ENCODE measurements at regions not wholly inside any gene's neighbourhood (a gene's known extent, or its start where the extent isn't known, plus 50 kb on each side); places are given as distances from the start of the nearest gene placed in this dataset.

- Histone ChIP-seq H3K4me1 (ENCODE audit: control insufficient read depth, extremely low read depth, insufficient read depth, low read length) (no peaks in the 10 kb centered on the region), H3K36me3 (ENCODE audit: control insufficient read depth, insufficient read depth, low read length) (no peaks in the 10 kb centered on the region), H3K9me3 (ENCODE audit: control insufficient read depth, insufficient read depth, low read depth, low read length) (no peaks in the 10 kb centered on the region), H3K9ac (ENCODE audit: insufficient read depth, low read length) (no peak overlapping the region), H2AFZ (ENCODE audit: low read length) (no peak overlapping the region), H3K27me3 (ENCODE audit: control insufficient read depth, insufficient read depth, low read length) (peaks cover 7% of the 10 kb centered on the region), H3K4me3 (replicated peaks in 1 of 4; ENCODE audit: control extremely low read depth in 1 of 4, insufficient read depth in 1 of 4, low read depth in 3 of 4, low read length in 4 of 4) (no peak overlapping the region), H3K4me2 (ENCODE audit: extremely low read depth, insufficient read depth, low read length) (no peak overlapping the region), H3K79me2 (ENCODE audit: control insufficient read depth, insufficient read depth, low read length) (no peaks in the 10 kb centered on the region), H4K20me1 (ENCODE audit: control insufficient read depth, extremely low read depth, insufficient read depth, low read length) (no peaks in the 10 kb centered on the region), H3K27ac (ENCODE audit: insufficient read depth, low read length) (no peak overlapping the region)
- no peak for DNase-seq (ENCODE audit: low read depth in 2 of 2)
- TF ChIP-seq EZH2 (IDR thresholded peaks at IDR 0.05; ENCODE audit: low read length, missing control alignments) = no peak
- TF ChIP-seq CTCF (conservative IDR thresholded peaks at IDR 0.05 in 1 of 2, IDR thresholded peaks at IDR 0.05 in 1 of 2; ENCODE audit: low read depth in 1 of 2, low read length in 2 of 2) = no peak
Observed at GRCh38 chr15:69601711-69602504, 149.3 kb downstream of the RPLP1 start.

- Histone ChIP-seq H4K20me1 (ENCODE audit: control insufficient read depth, extremely low read depth, insufficient read depth, low read length) (no peaks in the 10 kb centered on the region), H2AFZ (ENCODE audit: low read length) (no peak overlapping the region), H3K36me3 (ENCODE audit: control insufficient read depth, insufficient read depth, low read length) (no peaks in the 10 kb centered on the region), H3K4me3 (replicated peaks in 1 of 4; ENCODE audit: control extremely low read depth in 1 of 4, insufficient read depth in 1 of 4, low read depth in 3 of 4, low read length in 4 of 4) (no peak overlapping the region), H3K79me2 (ENCODE audit: control insufficient read depth, insufficient read depth, low read length) (no peaks in the 10 kb centered on the region), H3K9me3 (ENCODE audit: control insufficient read depth, insufficient read depth, low read depth, low read length) (no peaks in the 10 kb centered on the region), H3K27me3 (ENCODE audit: control insufficient read depth, insufficient read depth, low read length) (peaks cover 9% of the 10 kb centered on the region), H3K9ac (ENCODE audit: insufficient read depth, low read length) (no peak overlapping the region), H3K27ac (ENCODE audit: insufficient read depth, low read length) (no peak overlapping the region), H3K4me1 (ENCODE audit: control insufficient read depth, extremely low read depth, insufficient read depth, low read length) (no peaks in the 10 kb centered on the region), H3K4me2 (ENCODE audit: extremely low read depth, insufficient read depth, low read length) (no peak overlapping the region)
- no peak for TF ChIP-seq EZH2 (IDR thresholded peaks at IDR 0.05; ENCODE audit: low read length, missing control alignments)
- no peak for TF ChIP-seq CTCF (conservative IDR thresholded peaks at IDR 0.05 in 1 of 2, IDR thresholded peaks at IDR 0.05 in 1 of 2; ENCODE audit: low read depth in 1 of 2, low read length in 2 of 2)
- DNase-seq (ENCODE audit: low read depth in 2 of 2) = peak in 1 of 2 donors; percentile 36
Observed at GRCh38 chr15:69602921-69603320, 150.3 kb downstream of the RPLP1 start.

- no peaks in the 10 kb centered on the region for H3K4me1 ChIP-seq (ENCODE audit: control insufficient read depth, extremely low read depth, insufficient read depth, low read length)
- no peaks in the 10 kb centered on the region for H3K79me2 ChIP-seq (ENCODE audit: control insufficient read depth, insufficient read depth, low read length)
- no peak overlapping the region for H2AFZ ChIP-seq (ENCODE audit: low read length)
- no peak overlapping the region for H3K9ac ChIP-seq (ENCODE audit: insufficient read depth, low read length)
- no peak overlapping the region for H3K27ac ChIP-seq (ENCODE audit: insufficient read depth, low read length)
- H3K4me3 ChIP-seq (replicated peaks in 1 of 4; ENCODE audit: control extremely low read depth in 1 of 4, insufficient read depth in 1 of 4, low read depth in 3 of 4, low read length in 4 of 4) = no peak overlapping the region
- H3K36me3 ChIP-seq (ENCODE audit: control insufficient read depth, insufficient read depth, low read length) = no peaks in the 10 kb centered on the region
- no peak overlapping the region for H3K4me2 ChIP-seq (ENCODE audit: extremely low read depth, insufficient read depth, low read length)
- no peaks in the 10 kb centered on the region for H4K20me1 ChIP-seq (ENCODE audit: control insufficient read depth, extremely low read depth, insufficient read depth, low read length)
- no peaks in the 10 kb centered on the region for H3K9me3 ChIP-seq (ENCODE audit: control insufficient read depth, insufficient read depth, low read depth, low read length)
- DNase-seq (ENCODE audit: low read depth in 2 of 2) = no peak
- TF ChIP-seq CTCF (conservative IDR thresholded peaks at IDR 0.05 in 1 of 2, IDR thresholded peaks at IDR 0.05 in 1 of 2; ENCODE audit: low read depth in 1 of 2, low read length in 2 of 2) (no peak), EZH2 (IDR thresholded peaks at IDR 0.05; ENCODE audit: low read length, missing control alignments) (no peak)
- H3K27me3 ChIP-seq (ENCODE audit: control insufficient read depth, insufficient read depth, low read length) = peaks cover 6% of the 10 kb centered on the region
Observed at GRCh38 chr15:69603369-69604071, 150.9 kb downstream of the RPLP1 start.
